K562 (cell line): ENCODE measurements at regions not wholly inside any gene's neighbourhood (a gene's known extent, or its start where the extent isn't known, plus 50 kb on each side); places are given as distances from the start of the nearest gene placed in this dataset.

Experiments
- CHD7 ChIP-seq: fragments of 200-600 bp; sonication (generic); IDR thresholded peaks from one replicate; pipeline ENCODE4 v1.6.1; 2012; ENCODE audit warnings: mild to moderate bottlenecking, low read depth, low read length, inconsistent platforms
- SNRNP70 ChIP-seq: fragments of 200-400 bp; formaldehyde crosslinking; optimal IDR thresholded peaks from 2 replicates; pipeline ENCODE3; 2017; ENCODE audit warnings: low read depth, low read length
- WHSC1 ChIP-seq: IDR thresholded peaks from one replicate; pipeline ENCODE4 v1.6.1; 2012; ENCODE audit warnings: low read length, control low read depth, inconsistent platforms
- ZNF398 ChIP-seq: fragments of 250-450 bp; sonication (Bioruptor Pico); IDR thresholded peaks from 2 replicates; pipeline ENCODE4 v1.8.0; 2021; ENCODE audit warnings: moderate library complexity, mild to moderate bottlenecking, inconsistent platforms

DNA sequence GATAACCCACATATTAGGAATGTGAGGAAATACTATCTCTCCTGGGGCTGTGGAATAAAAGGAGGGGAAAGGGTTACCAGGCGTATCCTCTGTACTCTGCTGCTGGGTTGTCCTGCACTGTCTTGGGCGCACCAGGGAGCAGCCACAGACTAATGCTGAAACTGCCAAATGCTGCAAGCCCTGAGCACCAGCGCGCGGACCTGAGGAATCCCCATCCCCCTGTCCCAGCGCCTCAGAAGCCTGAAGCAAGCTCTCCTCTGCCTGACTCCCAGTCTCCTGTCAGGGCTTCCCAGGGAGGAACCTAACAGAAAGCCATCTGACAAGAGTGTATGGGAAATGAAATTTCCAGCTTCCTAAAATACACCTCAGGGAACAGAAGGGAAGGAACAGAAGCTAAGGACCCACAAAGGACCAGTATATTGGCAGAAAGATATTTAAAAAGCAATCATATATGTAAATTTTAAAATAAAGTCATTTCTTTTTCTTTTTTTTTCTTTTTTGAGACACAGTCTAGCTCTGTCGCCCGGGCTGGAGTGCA, 158.3 kb upstream of the C2CD4B start (continued):
- no peak for TF ChIP-seq CHD7
- no peak for TF ChIP-seq SNRNP70
- TF ChIP-seq WHSC1, result no peak
- no peak for TF ChIP-seq ZNF398 (CRISPR knock-in tag)
